ENCODE measurements at regions not wholly inside any gene's neighbourhood (a gene's known extent, or its start where the extent isn't known, plus 50 kb on each side); places are given as distances from the start of the nearest gene placed in this dataset.

DNA sequence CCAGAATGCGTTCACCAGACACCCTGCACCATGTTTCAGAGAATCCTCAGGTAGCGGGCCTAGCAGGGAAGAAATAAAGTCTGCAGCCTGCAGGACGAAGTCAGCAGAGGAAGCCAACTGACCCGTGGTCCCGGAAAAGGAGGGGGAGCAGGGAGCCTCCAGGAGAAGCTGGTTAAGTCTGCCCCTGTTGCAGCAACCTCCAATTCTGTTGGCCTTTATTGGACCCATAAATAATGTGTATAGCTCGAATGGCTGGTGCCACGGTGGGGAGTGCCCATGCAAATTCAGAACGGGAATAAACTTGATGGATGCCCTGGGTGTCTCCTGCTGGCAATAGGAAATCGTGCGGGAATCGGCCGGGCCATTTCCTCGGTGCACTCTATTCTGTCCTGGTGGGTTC, 254.1 kb downstream of the AJAP1 start:
- no peak for TF ChIP-seq TAF1 (IDR thresholded peaks at IDR 0.05; ENCODE audit: borderline replicate concordance, insufficient read depth, low read length)
- no peak for TF ChIP-seq POLR2AphosphoS5 (IDR thresholded peaks at IDR 0.05; ENCODE audit: low read depth, low read length)
- TF ChIP-seq, protein P1, sequence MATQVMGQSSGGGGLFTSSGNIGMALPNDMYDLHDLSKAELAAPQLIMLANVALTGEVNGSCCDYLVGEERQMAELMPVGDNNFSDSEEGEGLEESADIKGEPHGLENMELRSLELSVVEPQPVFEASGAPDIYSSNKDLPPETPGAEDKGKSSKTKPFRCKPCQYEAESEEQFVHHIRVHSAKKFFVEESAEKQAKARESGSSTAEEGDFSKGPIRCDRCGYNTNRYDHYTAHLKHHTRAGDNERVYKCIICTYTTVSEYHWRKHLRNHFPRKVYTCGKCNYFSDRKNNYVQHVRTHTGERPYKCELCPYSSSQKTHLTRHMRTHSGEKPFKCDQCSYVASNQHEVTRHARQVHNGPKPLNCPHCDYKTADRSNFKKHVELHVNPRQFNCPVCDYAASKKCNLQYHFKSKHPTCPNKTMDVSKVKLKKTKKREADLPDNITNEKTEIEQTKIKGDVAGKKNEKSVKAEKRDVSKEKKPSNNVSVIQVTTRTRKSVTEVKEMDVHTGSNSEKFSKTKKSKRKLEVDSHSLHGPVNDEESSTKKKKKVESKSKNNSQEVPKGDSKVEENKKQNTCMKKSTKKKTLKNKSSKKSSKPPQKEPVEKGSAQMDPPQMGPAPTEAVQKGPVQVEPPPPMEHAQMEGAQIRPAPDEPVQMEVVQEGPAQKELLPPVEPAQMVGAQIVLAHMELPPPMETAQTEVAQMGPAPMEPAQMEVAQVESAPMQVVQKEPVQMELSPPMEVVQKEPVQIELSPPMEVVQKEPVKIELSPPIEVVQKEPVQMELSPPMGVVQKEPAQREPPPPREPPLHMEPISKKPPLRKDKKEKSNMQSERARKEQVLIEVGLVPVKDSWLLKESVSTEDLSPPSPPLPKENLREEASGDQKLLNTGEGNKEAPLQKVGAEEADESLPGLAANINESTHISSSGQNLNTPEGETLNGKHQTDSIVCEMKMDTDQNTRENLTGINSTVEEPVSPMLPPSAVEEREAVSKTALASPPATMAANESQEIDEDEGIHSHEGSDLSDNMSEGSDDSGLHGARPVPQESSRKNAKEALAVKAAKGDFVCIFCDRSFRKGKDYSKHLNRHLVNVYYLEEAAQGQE (IDR thresholded peaks at IDR 0.05; ENCODE audit: insufficient read depth in 1 of 2, low read depth in 2 of 2, low read length in 2 of 2), result no peak
- TF ChIP-seq SIN3A (IDR thresholded peaks at IDR 0.05; ENCODE audit: borderline replicate concordance, insufficient read depth, low read length), result no peak
- TF ChIP-seq FOXP2 (optimal IDR thresholded peaks at IDR 0.05; ENCODE audit: borderline replicate concordance, extremely low read depth, extremely low read length, insufficient read depth), result no peak

All from PFSK-1 (cell line).